ENCODE measurements at regions not wholly inside any gene's neighbourhood (a gene's known extent, or its start where the extent isn't known, plus 50 kb on each side); places are given as distances from the start of the nearest gene placed in this dataset.

DNA sequence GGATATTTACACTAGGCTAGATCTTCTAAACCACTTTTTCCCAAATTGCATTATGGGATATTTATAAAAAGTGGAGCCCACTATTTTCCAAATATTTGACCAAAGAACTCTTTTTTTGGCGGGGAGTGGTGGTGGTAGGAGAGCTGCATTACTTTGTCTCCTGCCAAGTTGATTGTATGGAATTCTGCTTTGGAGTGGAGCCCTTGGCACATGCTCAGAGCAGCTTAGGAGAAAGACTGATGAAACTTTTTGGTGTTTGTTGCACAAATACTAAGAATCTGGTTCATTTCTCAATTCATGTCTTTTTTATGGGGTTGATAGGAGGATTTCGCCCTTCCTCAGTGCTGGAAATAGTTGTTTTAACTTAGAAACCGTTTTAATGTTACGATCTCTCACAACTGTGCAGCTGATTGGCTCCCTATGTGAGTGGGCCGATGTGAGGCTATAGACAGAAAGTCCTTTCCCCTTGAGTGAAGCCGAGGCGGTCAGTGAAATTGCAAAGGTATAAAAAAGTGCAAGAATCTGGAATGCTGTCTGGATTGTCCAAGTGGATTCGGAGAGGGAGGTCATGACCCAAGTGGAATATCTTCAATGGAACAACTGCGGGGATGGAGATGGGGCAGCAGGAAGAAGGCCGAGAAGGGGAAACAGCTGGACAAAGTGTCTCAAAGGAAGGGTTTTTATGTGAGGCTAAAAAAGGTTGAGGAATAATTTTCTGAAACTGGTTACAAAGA lies 415.9 kb downstream of the FGF9 start:
- ATAC-seq (no peak), DNase-seq (no peak)
- Mint-ChIP-seq H3K4me1 (peaks cover 28% of the 10 kb centered on the region), H3K27me3 (no peaks in the 10 kb centered on the region), H3K4me3 (peak overlapping the region; percentile 33), H3K36me3 (ENCODE audit: low read depth) (peaks cover 9% of the 10 kb centered on the region), H3K9me3 (no peaks in the 10 kb centered on the region), H3K27ac (no peak overlapping the region)

DNA sequence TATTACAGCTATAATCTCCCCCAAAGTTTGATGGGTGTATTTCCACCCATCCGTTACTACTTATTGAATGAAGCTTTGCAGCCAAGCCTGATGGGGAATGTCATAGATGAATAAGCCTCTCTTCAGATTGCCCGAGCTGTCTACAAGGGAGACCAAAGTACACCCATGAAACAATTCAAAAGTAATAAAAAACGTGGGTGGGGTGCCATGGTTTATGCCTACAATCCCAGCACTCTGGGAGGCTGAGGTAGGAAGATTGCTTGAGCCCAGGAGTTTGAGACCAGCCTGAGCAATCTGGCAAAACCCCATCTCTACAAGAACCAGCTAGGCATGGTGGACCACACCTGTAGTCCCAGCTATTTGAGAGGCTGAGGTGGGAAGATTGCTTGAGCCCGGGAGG lies 419.2 kb downstream of the FGF9 start:
- Mint-ChIP-seq H3K9me3 (peaks cover 6% of the 10 kb centered on the region), H3K36me3 (ENCODE audit: low read depth) (peaks cover 9% of the 10 kb centered on the region), H3K27me3 (no peaks in the 10 kb centered on the region), H3K27ac (no peak overlapping the region), H3K4me3 (no peak overlapping the region), H3K4me1 (peaks cover 30% of the 10 kb centered on the region)
- ATAC-seq = no peak
- no peak for DNase-seq

DNA sequence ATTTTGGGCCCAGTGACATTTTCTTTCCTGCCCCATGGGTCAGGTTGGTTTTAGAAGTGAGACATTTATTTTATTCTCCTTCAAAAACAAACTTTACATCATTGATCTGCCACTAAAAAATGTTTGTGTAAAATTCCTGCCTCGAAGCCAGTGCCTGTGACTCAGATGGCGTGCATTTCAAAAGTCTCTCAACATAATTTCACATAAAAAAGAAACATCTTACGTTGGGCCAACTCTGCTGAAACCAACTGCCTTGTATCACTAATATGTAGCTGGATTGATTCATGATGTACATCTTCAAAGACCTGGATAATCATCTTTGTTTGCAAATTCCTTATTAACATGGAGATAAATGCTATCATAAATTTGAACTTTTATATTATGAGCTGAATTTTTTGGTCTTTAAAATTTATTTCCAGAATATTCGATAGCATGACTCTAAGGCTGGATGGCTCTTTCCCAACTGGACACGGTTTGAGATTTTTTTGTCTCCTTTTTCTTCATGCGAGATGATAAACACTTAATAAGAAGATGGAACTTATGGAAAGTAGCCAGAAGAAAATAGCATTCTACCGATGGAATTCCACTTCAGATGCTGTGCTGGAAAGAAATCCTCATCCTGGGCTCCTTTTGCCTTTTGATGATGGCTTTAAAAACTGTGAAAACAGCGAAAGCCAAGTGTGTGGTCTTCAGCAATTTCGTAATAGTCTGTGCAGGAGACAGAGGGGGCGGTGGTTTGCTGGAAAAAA lies 420.5 kb downstream of the FGF9 start:
- ATAC-seq (no peak), DNase-seq (no peak)
- no peak overlapping the region for H3K4me3 Mint-ChIP-seq

DNA sequence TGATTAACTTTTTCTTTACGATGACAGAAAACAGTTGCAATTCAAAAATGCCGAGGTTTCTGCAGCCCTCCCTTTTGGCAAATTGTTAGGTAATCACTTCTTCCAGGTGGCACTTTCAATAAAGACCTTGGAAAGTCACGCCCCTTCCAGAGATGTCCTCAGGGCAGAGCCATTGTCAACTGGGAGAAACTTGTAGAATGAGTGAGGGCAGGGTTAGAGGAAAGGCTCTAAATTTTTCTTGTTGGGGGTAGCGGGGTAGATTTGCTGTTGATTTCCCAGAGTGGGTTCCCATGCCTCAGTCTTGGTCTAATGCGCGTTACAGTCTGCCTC lies 421.1 kb downstream of the FGF9 start:
- no peak overlapping the region for H3K27ac Mint-ChIP-seq
- no peaks in the 10 kb centered on the region for H3K27me3 Mint-ChIP-seq
- no peak overlapping the region for H3K4me3 Mint-ChIP-seq
- ATAC-seq (no peak), DNase-seq (no peak)
- peaks cover 9% of the 10 kb centered on the region for H3K36me3 Mint-ChIP-seq (ENCODE audit: low read depth)
- H3K4me1 Mint-ChIP-seq = peaks cover 28% of the 10 kb centered on the region
- peaks cover 12% of the 10 kb centered on the region for H3K9me3 Mint-ChIP-seq

More for the DNA sequence above, 420.5 kb downstream of the FGF9 start:
- peaks cover 12% of the 10 kb centered on the region for H3K9me3 Mint-ChIP-seq
- H3K36me3 Mint-ChIP-seq (ENCODE audit: low read depth) = peaks cover 9% of the 10 kb centered on the region
- no peaks in the 10 kb centered on the region for H3K27me3 Mint-ChIP-seq
- no peak overlapping the region for H3K27ac Mint-ChIP-seq
- H3K4me1 Mint-ChIP-seq = peaks cover 28% of the 10 kb centered on the region

DNA sequence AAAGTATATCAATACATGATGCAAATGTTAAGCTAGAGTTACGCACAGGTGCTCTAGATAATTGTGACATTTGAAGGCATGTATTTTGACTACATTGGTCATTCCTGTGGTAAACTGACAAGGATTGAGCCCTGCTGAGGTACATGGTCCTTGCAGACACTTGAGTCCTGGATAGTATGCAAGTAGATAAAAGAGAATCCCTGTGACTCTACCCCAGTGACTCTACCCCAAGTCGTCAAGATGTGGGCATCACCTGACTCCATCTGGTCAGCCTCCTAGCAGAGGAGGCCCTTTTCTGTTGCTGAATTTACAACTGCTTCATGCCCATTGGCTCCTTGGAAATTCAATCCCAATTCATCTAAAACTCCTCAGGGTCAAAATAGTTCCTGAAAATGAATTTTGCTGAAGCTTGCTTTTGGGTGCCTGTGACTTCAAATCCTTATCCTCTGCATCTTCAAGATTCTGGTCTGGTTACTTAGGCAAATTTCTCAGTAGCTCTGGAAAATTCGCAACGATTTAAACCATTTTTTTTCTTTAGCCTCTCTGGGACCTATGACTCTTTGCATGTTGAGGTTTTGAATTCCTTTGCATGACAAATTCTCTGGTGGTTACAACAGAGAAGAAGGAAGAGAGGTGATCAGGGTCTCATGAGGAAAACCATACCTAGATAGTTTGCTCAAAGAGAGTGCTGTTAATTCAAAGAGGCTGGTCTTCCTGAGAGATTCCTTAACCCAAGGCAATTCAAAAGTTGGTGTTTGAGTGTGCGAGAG lies 422.1 kb downstream of the FGF9 start:
- Mint-ChIP-seq H3K36me3 (ENCODE audit: low read depth) (peaks cover 9% of the 10 kb centered on the region), H3K9me3 (peaks cover 12% of the 10 kb centered on the region), H3K27me3 (no peaks in the 10 kb centered on the region), H3K4me3 (no peak overlapping the region), H3K4me1 (peaks cover 28% of the 10 kb centered on the region), H3K27ac (peak overlapping the region; percentile 7)
- ATAC-seq = no peak
- no peak for DNase-seq

DNA sequence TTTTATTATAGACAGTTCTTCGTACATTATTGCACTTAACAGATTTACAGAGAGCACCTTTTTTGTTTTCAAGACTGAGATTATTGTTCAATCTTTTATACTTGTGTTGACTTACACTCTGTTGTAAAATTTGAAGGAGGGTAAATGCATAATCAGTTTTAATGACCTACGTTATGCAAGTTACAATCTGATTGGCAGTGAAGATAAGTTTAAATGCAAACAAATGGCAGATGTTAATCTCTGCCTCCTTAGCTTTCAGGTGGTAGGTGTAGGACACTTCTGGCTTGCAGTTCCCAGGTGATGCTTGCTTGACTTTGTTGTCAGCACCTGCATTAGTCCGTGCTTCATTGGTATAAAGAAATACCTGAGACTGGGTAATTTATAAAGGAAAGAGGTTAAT lies 424.9 kb downstream of the FGF9 start:
- H3K4me3 Mint-ChIP-seq = no peak overlapping the region
- ATAC-seq = no peak
- H3K27ac Mint-ChIP-seq = no peak overlapping the region
- no peak for DNase-seq
- peaks cover 26% of the 10 kb centered on the region for H3K4me1 Mint-ChIP-seq
- peaks cover 4% of the 10 kb centered on the region for H3K36me3 Mint-ChIP-seq (ENCODE audit: low read depth)
- H3K9me3 Mint-ChIP-seq = peaks cover 18% of the 10 kb centered on the region
- H3K27me3 Mint-ChIP-seq = no peaks in the 10 kb centered on the region

DNA sequence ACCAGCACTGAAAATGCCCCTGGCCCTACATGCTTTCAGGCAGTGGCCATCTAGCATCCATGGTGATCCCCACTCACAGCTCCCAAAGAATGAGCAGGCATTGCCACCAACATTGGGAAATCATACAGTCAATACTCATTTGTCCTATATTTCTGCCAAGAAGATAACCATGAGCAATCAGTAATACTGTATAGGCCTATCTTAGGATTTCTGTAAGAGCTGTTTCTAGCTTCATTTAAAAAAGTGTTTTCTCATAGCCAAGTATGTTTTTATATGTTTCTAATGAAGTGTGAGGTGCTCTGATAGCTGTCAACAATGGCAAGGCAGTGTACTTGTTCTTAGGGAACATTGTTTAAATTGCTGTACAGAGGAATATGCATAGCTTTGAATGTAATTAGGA lies 428.7 kb downstream of the FGF9 start:
- Mint-ChIP-seq H3K4me3 (no peak overlapping the region), H3K27me3 (no peaks in the 10 kb centered on the region), H3K27ac (no peak overlapping the region), H3K36me3 (ENCODE audit: low read depth) (no peaks in the 10 kb centered on the region), H3K4me1 (peaks cover 10% of the 10 kb centered on the region), H3K9me3 (peaks cover 18% of the 10 kb centered on the region)
- DNase-seq = no peak
- ATAC-seq = no peak

DNA sequence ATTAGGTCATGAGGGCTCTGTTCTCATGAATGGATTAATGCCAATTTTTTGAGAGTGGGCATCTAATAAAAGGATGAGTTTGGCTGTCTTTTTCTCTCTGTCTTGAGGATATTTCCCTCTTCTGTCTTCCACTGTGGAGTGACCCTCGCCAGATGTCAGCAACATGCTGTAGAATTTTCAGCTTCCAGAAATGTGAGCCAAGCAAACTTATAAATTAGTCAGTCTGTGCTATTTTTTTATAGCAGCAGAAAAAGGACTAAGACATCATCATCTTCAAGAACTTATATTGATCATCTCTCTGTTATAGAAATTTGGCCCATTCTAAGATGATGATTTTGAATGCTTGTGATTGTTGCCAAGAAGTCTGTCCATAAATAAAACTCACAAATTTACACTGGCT lies 431.4 kb downstream of the FGF9 start:
- no peak for ATAC-seq
- no peak for DNase-seq
- Mint-ChIP-seq H3K36me3 (ENCODE audit: low read depth) (peaks cover 2% of the 10 kb centered on the region), H3K4me3 (no peak overlapping the region), H3K27ac (no peak overlapping the region), H3K4me1 (peaks cover 19% of the 10 kb centered on the region), H3K27me3 (no peaks in the 10 kb centered on the region), H3K9me3 (peaks cover 7% of the 10 kb centered on the region)

DNA sequence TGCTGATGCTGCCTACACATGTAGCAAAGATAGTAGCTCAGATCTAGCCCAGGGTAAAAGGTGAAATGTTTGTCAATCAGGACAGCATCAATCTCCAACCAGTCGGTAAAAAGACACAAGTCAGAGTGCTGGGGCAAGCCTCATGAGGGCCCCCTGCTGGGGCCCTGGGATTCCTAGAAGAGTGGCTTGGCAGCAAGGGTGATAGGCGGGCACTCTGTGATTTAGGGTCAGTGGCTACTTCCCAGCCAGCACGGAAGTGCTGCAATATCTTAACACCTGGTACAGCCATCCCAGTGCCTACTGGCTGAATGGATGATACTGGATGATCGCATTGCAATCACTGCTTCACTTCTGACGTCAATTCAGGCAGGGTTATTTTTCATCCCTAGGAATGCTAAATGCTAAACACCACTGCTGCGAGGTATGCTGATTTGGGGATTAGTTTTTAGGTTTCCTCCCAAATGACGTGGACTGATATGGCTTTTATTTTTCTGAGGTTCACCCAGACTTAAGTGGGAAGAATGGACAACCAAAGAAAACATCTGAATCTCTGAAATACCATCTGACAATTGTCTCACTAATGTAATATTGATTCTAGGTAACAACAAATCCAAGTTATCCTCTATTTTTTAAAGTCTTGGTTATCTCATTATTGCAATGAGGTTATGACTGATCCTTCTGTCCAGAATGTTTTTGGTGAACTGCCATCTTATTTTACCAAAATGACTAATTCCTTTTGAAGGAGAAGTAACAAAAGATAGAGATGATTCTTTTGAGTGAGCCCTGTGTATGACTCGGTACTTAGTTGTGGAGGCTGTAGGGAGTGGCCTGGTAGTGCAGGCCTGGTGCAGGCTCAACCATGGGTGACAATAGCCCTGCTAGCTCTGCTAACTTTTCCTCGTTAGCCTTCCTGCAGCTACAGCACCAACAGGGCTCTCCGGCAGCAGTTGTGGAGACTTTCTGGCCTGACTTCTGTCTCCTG lies 432.5 kb downstream of the FGF9 start:
- H3K27me3 Mint-ChIP-seq = no peaks in the 10 kb centered on the region
- peaks cover 7% of the 10 kb centered on the region for H3K9me3 Mint-ChIP-seq
- H3K36me3 Mint-ChIP-seq (ENCODE audit: low read depth) = peaks cover 2% of the 10 kb centered on the region
- DNase-seq (no peak), ATAC-seq (peak; percentile 58)
- H3K4me3 Mint-ChIP-seq = no peak overlapping the region
- no peak overlapping the region for H3K27ac Mint-ChIP-seq
- peaks cover 29% of the 10 kb centered on the region for H3K4me1 Mint-ChIP-seq

DNA sequence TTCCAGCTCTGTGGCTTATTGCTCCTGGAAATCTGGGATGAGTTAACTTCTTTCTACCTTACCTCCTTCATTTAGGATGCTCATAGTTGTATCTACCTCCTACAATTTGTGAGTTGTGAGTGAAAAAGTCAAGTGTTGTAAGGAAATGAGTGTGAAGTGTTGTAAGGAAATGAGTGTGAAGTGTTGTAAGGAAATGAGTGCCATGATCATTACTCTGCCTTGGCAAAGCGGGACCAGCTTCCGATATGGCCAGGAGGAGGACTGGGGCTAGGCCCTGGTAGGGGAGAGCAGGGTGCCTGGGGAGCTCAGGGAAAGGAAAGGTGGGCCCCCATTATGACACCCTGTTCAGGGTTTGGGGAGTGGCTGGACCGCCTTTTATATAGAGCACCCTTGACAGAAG lies 435.2 kb downstream of the FGF9 start:
- no peaks in the 10 kb centered on the region for H3K9me3 Mint-ChIP-seq
- no peak for ATAC-seq
- peaks cover 54% of the 10 kb centered on the region for H3K4me1 Mint-ChIP-seq
- no peaks in the 10 kb centered on the region for H3K27me3 Mint-ChIP-seq
- no peak overlapping the region for H3K4me3 Mint-ChIP-seq
- peaks cover 3% of the 10 kb centered on the region for H3K36me3 Mint-ChIP-seq (ENCODE audit: low read depth)
- H3K27ac Mint-ChIP-seq = no peak overlapping the region
- no peak for DNase-seq

DNA sequence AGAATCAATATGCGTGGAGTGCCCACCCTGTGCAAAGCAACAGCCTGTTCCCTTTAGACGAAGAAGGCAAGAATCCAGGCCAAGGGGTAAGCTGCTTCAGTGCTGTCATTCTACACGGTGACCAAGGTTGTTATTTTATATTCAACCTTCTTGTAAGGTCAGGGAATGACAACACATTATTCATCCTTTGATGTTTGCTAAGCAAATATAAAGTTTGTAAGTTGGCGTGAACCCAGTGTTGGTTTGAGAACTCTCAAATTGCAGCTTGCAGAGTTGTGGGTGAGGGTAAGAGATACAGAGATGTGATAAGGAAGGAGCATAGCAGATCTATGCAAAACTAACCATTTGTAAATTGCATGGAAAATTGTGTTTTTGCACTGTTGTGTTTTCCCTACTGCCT lies 436.7 kb downstream of the FGF9 start:
- Mint-ChIP-seq H3K36me3 (ENCODE audit: low read depth) (peaks cover 4% of the 10 kb centered on the region), H3K9me3 (no peaks in the 10 kb centered on the region), H3K27ac (peak overlapping the region; percentile 41), H3K4me3 (peak overlapping the region; percentile 24), H3K27me3 (no peaks in the 10 kb centered on the region), H3K4me1 (peaks cover 63% of the 10 kb centered on the region)
- no peak for DNase-seq
- peak; percentile 40 for ATAC-seq

DNA sequence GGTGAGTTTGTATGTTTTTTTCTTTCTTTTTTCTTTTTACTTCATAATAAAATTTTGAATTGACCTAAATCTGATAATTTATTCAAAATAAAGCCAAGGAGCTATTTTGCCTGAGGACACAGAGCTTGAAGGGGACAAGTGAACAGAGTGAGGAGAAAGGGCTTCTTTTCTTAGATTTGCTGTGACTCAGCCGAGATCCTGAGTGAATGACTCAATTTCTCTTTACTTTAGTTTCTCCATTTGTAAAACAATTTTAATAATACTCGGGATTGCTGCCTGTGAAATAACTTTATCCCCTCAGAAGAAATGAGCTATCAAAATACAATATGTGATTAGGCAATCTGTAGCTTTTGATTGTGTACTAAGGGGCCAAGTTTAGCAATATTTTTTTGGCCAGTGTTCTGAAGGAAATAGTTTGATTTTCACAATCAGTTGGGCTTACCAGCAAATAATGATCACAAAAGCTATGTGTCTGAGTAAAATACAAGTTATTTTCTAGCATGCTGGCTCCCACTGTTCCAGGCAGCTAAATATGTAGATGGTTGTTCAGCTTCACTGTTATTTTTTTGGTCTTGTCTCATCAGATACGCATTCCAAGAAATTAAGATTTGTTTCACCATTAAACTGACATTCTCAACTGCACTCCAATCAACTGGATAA lies 437.5 kb downstream of the FGF9 start:
- Mint-ChIP-seq H3K36me3 (ENCODE audit: low read depth) (peaks cover 6% of the 10 kb centered on the region), H3K27me3 (no peaks in the 10 kb centered on the region), H3K4me3 (peak overlapping the region; percentile 24), H3K27ac (peak overlapping the region; percentile 44), H3K4me1 (peaks cover 70% of the 10 kb centered on the region), H3K9me3 (peaks cover 1% of the 10 kb centered on the region)
- DNase-seq (no peak), ATAC-seq (peak; percentile 30)

DNA sequence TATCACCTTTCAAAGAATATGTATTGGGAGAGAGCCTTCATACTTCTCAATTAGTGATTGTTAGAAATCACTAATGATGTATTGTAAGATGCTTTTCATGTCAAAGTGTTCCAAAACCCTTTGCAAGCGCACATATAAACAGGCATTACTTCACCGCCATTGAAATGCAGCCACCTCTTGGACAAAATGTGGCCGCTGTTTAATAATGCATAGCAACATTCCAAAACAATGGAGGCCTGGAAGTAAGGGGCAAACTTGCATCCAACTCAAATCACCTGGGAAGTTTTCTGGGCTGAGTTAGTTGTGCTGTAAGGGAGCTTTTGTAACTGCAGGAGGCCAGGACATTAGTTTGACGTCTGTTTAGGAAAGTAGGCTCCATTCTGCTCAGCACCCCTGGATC lies 438.1 kb downstream of the FGF9 start:
- Mint-ChIP-seq H3K4me1 (peaks cover 71% of the 10 kb centered on the region), H3K36me3 (ENCODE audit: low read depth) (peaks cover 10% of the 10 kb centered on the region), H3K4me3 (no peak overlapping the region), H3K27me3 (no peaks in the 10 kb centered on the region), H3K27ac (no peak overlapping the region), H3K9me3 (peaks cover 7% of the 10 kb centered on the region)
- ATAC-seq (no peak), DNase-seq (no peak)

DNA sequence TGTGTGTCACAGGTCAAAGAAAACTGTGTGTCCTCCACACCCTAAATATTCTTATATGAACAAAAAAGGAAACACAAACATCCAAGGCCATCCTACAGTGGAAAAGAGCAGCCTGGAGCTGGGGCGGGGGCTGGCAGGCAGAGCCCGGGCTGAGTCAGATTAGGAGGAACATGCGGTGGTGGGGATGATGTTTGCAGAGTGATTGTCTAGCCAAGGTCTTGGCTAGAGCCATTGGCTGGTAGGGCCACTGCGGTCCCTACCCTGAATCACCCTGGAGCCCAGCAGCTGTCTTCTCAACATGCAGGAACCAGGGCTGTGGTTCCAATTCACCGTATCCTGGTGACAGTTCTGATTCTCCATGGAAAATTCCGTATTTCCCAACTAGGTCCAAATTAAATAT lies 439.5 kb downstream of the FGF9 start:
- Mint-ChIP-seq H3K27ac (no peak overlapping the region), H3K4me1 (peaks cover 78% of the 10 kb centered on the region), H3K27me3 (no peaks in the 10 kb centered on the region), H3K9me3 (peaks cover 9% of the 10 kb centered on the region), H3K36me3 (ENCODE audit: low read depth) (peaks cover 12% of the 10 kb centered on the region), H3K4me3 (no peak overlapping the region)
- DNase-seq (no peak), ATAC-seq (no peak)

All from activated naive CD8-positive, alpha-beta T cell treated with anti-CD3 and anti-CD28 coated beads, Interleukin-2, amount 50 U/mL, for 24 hours (primary cell).